Heart right ventricle (tissue), 16 donors: ENCODE measurements at regions not wholly inside any gene's neighbourhood (a gene's known extent, or its start where the extent isn't known, plus 50 kb on each side); places are given as distances from the start of the nearest gene placed in this dataset.

ENCODE experiments used
- ATAC-seq, 8 donors: fragments of 200-7000 bp; cut with Tn5 transposase; one replicate each; pipeline ENCODE4 v1.9.1; 2020; ENCODE audit warnings: mild to moderate bottlenecking in 8 of 8, moderate library complexity in 8 of 8, moderate number of reproducible peaks in 1 of 8
- DNase-seq, 2 donors: peaks; one replicate each; pipeline ENCODE4 v3.0.0-alpha.2; 2020
- H3K27ac ChIP-seq, 10 donors: fragments of 200-600 bp; sonication (generic) in 2 of 10; one replicate each; pipeline versions ENCODE4 v1.5.0 to v1.8.0; 2020 to 2022; ENCODE audit warnings: mild to moderate bottlenecking in 3 of 10
- H3K27me3 ChIP-seq, 7 donors: fragments of 200-600 bp; one replicate each; pipeline ENCODE4 v1.8.0; 2021 to 2022; ENCODE audit warnings: mild to moderate bottlenecking in 2 of 7
- H3K36me3 ChIP-seq, 9 donors: fragments of 200-600 bp; sonication (generic) in 1 of 9; one replicate each; pipeline versions ENCODE4 v1.5.0 to v1.8.0; 2020 to 2022; ENCODE audit warnings: mild to moderate bottlenecking in 2 of 9
- H3K4me1 ChIP-seq, 9 donors: fragments of 200-600 bp; sonication (generic) in 1 of 9; one replicate each; pipeline versions ENCODE4 v1.5.0 to v1.8.0; 2020 to 2022; ENCODE audit warnings: mild to moderate bottlenecking in 4 of 9
- H3K4me3 ChIP-seq, 10 donors: fragments of 200-600 bp; sonication (generic) in 2 of 10; one replicate each; pipeline versions ENCODE4 v1.5.0 to v1.8.0; 2020 to 2022; ENCODE audit warnings: mild to moderate bottlenecking in 7 of 10, moderate library complexity in 2 of 10
- H3K9me3 ChIP-seq, 11 donors: fragments of 200-600 bp in 10 of 11; sonication (generic) in 2 of 11; one replicate each; pipeline versions ENCODE4 v1.5.0 to v1.8.0; 2013 to 2022; ENCODE audit warnings: mild to moderate bottlenecking in 2 of 11, control low read depth in 1 of 11, moderate library complexity in 1 of 11
- CTCF ChIP-seq, 9 donors: fragments of 200-600 bp; sonication (generic) in 2 of 9; IDR thresholded peaks; one replicate each; pipeline versions ENCODE4 v1.5.0 to v1.8.0; 2021 to 2022; ENCODE audit warnings: antibody characterized with exemption in 9 of 9, mild to moderate bottlenecking in 5 of 9, moderate library complexity in 1 of 9
- WGBS, 2 donors: extraction: QIAGEN DNeasy Blood & Tissue Kit; methylation state at CpG; one replicate each; pipeline ENCODE4 v1.1.7; 2013; ENCODE audit warnings: inconsistent platforms in 1 of 2; 5-methylcytosine and 5-hydroxymethylcytosine counted together
- intact Hi-C, 10 donors: fragments of 100-400 bp; cut with DNase I; formaldehyde crosslinking; loops; one replicate each; pipeline versions ENCODE4 v1.11.1 to v1.14.2; 2022
- donor health status: Arrhythmogenic right ventricular cardiomyopathy.
- donor health status: ischemic (EF 13 %, LVEDD 7.1; RV severe dilation, severe dysfunction).
- donor health status: healthy with polysubstance abuse.
- donor health status: DM: no; HTN: yes; CAD: no.
- donor health status: DM: no; HTN: no; CAD: no.
- donor health status: ischemic (EF 25% LVEDD 6.9; RV normal size, moderate dysfunction).
- donor health status: ischemic (EF 25% LVEDD 5.7; RV mildly dilated, moderate dysfunction).
- donor health status: healthy.
- donor health status: DM: yes; HTN: yes; CAD: no.
- donor health status: Ischemic cardiomyopathy.
- donor health status: ischemic (EF 35%, LVEDD 5.7; RV mildly dilated, moderate dysfunction).
- donor health status: nonischemic (EF 11% LVEDD 7.7; RV severe dilation, severe dysfunction).
- donor health status: DM: yes; HTN: yes; CAD: no.
- donor health status: PGD.
- donor health status: ischemic (EF 29% LVEDD 5.4; RV normal size, mild dysfunction).
- donor health status: nonischemic (EF 23%, LVEDD 6.1; RV moderate dilation, normal function).

GRCh38 chr2:81242501-81242900 is 937.9 kb upstream of the LRRTM1 start:
- no peaks in the 10 kb centered on the region for H3K27me3 ChIP-seq
- H3K9me3 ChIP-seq: no peaks in the 10 kb centered on the region
- no peak overlapping the region for H3K4me3 ChIP-seq
- WGBS, 2 donors: 58 to 65% methylated on average over 2 of the region's 2 CpGs
- no peak overlapping the region for H3K27ac ChIP-seq
- H3K4me1 ChIP-seq: no peaks in the 10 kb centered on the region
- intact Hi-C loops: no loop called here
- no peak for DNase-seq
- no peak for ATAC-seq
- H3K36me3 ChIP-seq: no peaks in the 10 kb centered on the region
- no peak for TF ChIP-seq CTCF (IDR thresholded peaks at IDR 0.05)

GRCh38 chr2:81238462-81238861 is 933.9 kb upstream of the LRRTM1 start:
- TF ChIP-seq CTCF (IDR thresholded peaks at IDR 0.05): no peak
- ATAC-seq (no peak), DNase-seq (no peak)
- Histone ChIP-seq H3K36me3 (no peaks in the 10 kb centered on the region), H3K4me1 (no peaks in the 10 kb centered on the region), H3K4me3 (no peak overlapping the region), H3K27me3 (no peaks in the 10 kb centered on the region), H3K9me3 (no peaks in the 10 kb centered on the region), H3K27ac (no peak overlapping the region)
- intact Hi-C loops: no loop called here
- 60% methylated on average over 2 of the region's 2 CpGs for WGBS, 2 donors

- TF ChIP-seq CTCF (IDR thresholded peaks at IDR 0.05): no peak
- Histone ChIP-seq H3K9me3 (peaks cover 0 to 8% (median 0%) of the 10 kb centered on the region in 11 donors), H3K4me3 (no peak overlapping the region), H3K27me3 (no peaks in the 10 kb centered on the region), H3K27ac (no peak overlapping the region), H3K4me1 (no peaks in the 10 kb centered on the region), H3K36me3 (no peaks in the 10 kb centered on the region)
- WGBS, 2 donors: 83 to 87% methylated on average over 1 of the region's 1 CpG
- intact Hi-C loops: no loop called here
- DNase-seq: no peak
- no peak for ATAC-seq
Measured at GRCh38 chr2:81235601-81236000, 931.0 kb upstream of the LRRTM1 start.

- no peak for TF ChIP-seq CTCF (IDR thresholded peaks at IDR 0.05)
- Histone ChIP-seq H3K27me3 (no peaks in the 10 kb centered on the region), H3K4me1 (no peaks in the 10 kb centered on the region), H3K27ac (no peak overlapping the region), H3K36me3 (no peaks in the 10 kb centered on the region), H3K4me3 (no peak overlapping the region), H3K9me3 (peaks cover 0 to 8% (median 0%) of the 10 kb centered on the region in 11 donors)
- ATAC-seq (no peak), DNase-seq (no peak)
- 68 to 70% methylated on average over 1 of the region's 1 CpG for whole genome bisulfite sequencing, 2 donors
- intact Hi-C loops: no loop called here
Measured at GRCh38 chr2:81234711-81235110, 930.2 kb upstream of the LRRTM1 start.

- Histone ChIP-seq H3K4me1 (no peaks in the 10 kb centered on the region), H3K27me3 (no peaks in the 10 kb centered on the region), H3K9me3 (peaks cover 0 to 13% (median 0%) of the 10 kb centered on the region in 11 donors), H3K27ac (no peak overlapping the region), H3K36me3 (no peaks in the 10 kb centered on the region), H3K4me3 (no peak overlapping the region)
- WGBS, 2 donors: 62 to 63% methylated on average over 4 of the region's 4 CpGs
- DNase-seq (no peak), ATAC-seq (no peak)
- intact Hi-C loops: no loop called here
- TF ChIP-seq CTCF (IDR thresholded peaks at IDR 0.05): no peak
Measured at GRCh38 chr2:81225756-81226155, 921.2 kb upstream of the LRRTM1 start.
